ENCODE measurements at regions not wholly inside any gene's neighbourhood (a gene's known extent, or its start where the extent isn't known, plus 50 kb on each side); places are given as distances from the start of the nearest gene placed in this dataset.

GRCh38 chr12:20268771-20269170 is 99.6 kb upstream of the PDE3A start:
- Mint-ChIP-seq H3K36me3 (no peaks in the 10 kb centered on the region), H3K9me3 (peaks cover 0 to 4% (median 0%) of the 10 kb centered on the region in 7 donors), H3K27me3 (ENCODE audit: low read depth in 3 of 3) (peaks cover 0 to 2% (median 0%) of the 10 kb centered on the region in 3 donors), H3K4me1 (peaks cover 11% of the 10 kb centered on the region), H3K27ac (no peak overlapping the region), H3K4me3 (no peak overlapping the region)
- no peak for DNase-seq
- H3K4me2 ChIP-seq (replicated peaks; ENCODE audit: extremely low read depth, low read length, poor library complexity, severe bottlenecking) = no peak overlapping the region
- TF ChIP-seq, protein P1, sequence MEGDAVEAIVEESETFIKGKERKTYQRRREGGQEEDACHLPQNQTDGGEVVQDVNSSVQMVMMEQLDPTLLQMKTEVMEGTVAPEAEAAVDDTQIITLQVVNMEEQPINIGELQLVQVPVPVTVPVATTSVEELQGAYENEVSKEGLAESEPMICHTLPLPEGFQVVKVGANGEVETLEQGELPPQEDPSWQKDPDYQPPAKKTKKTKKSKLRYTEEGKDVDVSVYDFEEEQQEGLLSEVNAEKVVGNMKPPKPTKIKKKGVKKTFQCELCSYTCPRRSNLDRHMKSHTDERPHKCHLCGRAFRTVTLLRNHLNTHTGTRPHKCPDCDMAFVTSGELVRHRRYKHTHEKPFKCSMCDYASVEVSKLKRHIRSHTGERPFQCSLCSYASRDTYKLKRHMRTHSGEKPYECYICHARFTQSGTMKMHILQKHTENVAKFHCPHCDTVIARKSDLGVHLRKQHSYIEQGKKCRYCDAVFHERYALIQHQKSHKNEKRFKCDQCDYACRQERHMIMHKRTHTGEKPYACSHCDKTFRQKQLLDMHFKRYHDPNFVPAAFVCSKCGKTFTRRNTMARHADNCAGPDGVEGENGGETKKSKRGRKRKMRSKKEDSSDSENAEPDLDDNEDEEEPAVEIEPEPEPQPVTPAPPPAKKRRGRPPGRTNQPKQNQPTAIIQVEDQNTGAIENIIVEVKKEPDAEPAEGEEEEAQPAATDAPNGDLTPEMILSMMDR (IDR thresholded peaks at IDR 0.05) = no peak
- WGBS (ENCODE audit: insufficient coverage) = 91% methylated on average over 4 of the region's 4 CpGs
- no peak overlapping the region for H3K4me3 ChIP-seq (replicated peaks in 1 of 3; ENCODE audit: low read depth in 2 of 3, low read length in 3 of 3)
- intact Hi-C loops (cut with micrococcal nuclease) = no loop called here
- peaks cover 0 to 5% of the 10 kb centered on the region in 2 donors for H3K4me1 ChIP-seq (ENCODE audit: control insufficient read depth in 1 of 2, insufficient read depth in 2 of 2, low read length in 2 of 2)
- H3K36me3 ChIP-seq (replicated peaks in 1 of 2; ENCODE audit: control insufficient read depth in 1 of 2, insufficient read depth in 2 of 2, low read length in 2 of 2) = no peaks in the 10 kb centered on the region
- no peak overlapping the region for H3K27ac ChIP-seq (ENCODE audit: low read depth in 1 of 2, low read length in 2 of 2)
- H3K9ac ChIP-seq (ENCODE audit: insufficient read depth, low read length, poor library complexity, severe bottlenecking) = no peak overlapping the region
- H3K27me3 ChIP-seq (ENCODE audit: control insufficient read depth in 2 of 2, insufficient read depth in 2 of 2, low read length in 2 of 2) = no peaks in the 10 kb centered on the region
- H3K79me2 ChIP-seq (ENCODE audit: insufficient read depth, low read length) = no peaks in the 10 kb centered on the region
- H2AFZ ChIP-seq (ENCODE audit: insufficient read depth, low read depth, low read length, poor library complexity, severe bottlenecking) = no peak overlapping the region
- H3K9me3 ChIP-seq (replicated peaks in 1 of 2; ENCODE audit: control insufficient read depth in 1 of 2, insufficient read depth in 1 of 2, low read length in 2 of 2) = no peaks in the 10 kb centered on the region
- no peaks in the 10 kb centered on the region for H4K20me1 ChIP-seq (ENCODE audit: insufficient read depth, low read length)

GRCh38 chr12:20269337-20270067 is 98.8 kb upstream of the PDE3A start:
- TF ChIP-seq, protein P1 (IDR thresholded peaks at IDR 0.05) = no peak
- intact Hi-C loops (cut with micrococcal nuclease) = no loop called here
- no peak overlapping the region for H3K4me2 ChIP-seq (replicated peaks; ENCODE audit: extremely low read depth, low read length, poor library complexity, severe bottlenecking)
- H3K9me3 ChIP-seq (replicated peaks in 1 of 2; ENCODE audit: control insufficient read depth in 1 of 2, insufficient read depth in 1 of 2, low read length in 2 of 2) = no peaks in the 10 kb centered on the region
- H3K27me3 ChIP-seq (ENCODE audit: control insufficient read depth in 2 of 2, insufficient read depth in 2 of 2, low read length in 2 of 2) = no peaks in the 10 kb centered on the region
- H3K4me1 ChIP-seq (ENCODE audit: control insufficient read depth in 1 of 2, insufficient read depth in 2 of 2, low read length in 2 of 2) = peaks cover 0 to 5% of the 10 kb centered on the region in 2 donors
- WGBS (ENCODE audit: insufficient coverage) = 100% methylated on average over 2 of the region's 5 CpGs
- no peak overlapping the region for H3K4me3 ChIP-seq (replicated peaks in 1 of 3; ENCODE audit: low read depth in 2 of 3, low read length in 3 of 3)
- peaks cover 11% of the 10 kb centered on the region for H3K4me1 Mint-ChIP-seq
- no peak overlapping the region for H3K9ac ChIP-seq (ENCODE audit: insufficient read depth, low read length, poor library complexity, severe bottlenecking)
- DNase-seq = no peak
- no peak overlapping the region for H3K27ac ChIP-seq (ENCODE audit: low read depth in 1 of 2, low read length in 2 of 2)
- peaks cover 0 to 2% (median 0%) of the 10 kb centered on the region in 3 donors for H3K27me3 Mint-ChIP-seq (ENCODE audit: low read depth in 3 of 3)
- H2AFZ ChIP-seq (ENCODE audit: insufficient read depth, low read depth, low read length, poor library complexity, severe bottlenecking) = no peak overlapping the region
- no peaks in the 10 kb centered on the region for H3K36me3 Mint-ChIP-seq
- H3K36me3 ChIP-seq (replicated peaks in 1 of 2; ENCODE audit: control insufficient read depth in 1 of 2, insufficient read depth in 2 of 2, low read length in 2 of 2) = no peaks in the 10 kb centered on the region
- peaks cover 0 to 2% (median 0%) of the 10 kb centered on the region in 7 donors for H3K9me3 Mint-ChIP-seq
- H3K79me2 ChIP-seq (ENCODE audit: insufficient read depth, low read length) = no peaks in the 10 kb centered on the region
- H3K4me3 Mint-ChIP-seq = no peak overlapping the region
- no peaks in the 10 kb centered on the region for H4K20me1 ChIP-seq (ENCODE audit: insufficient read depth, low read length)
- H3K27ac Mint-ChIP-seq = no peak overlapping the region
